ENCODE measurements at regions not wholly inside any gene's neighbourhood (a gene's known extent, or its start where the extent isn't known, plus 50 kb on each side); places are given as distances from the start of the nearest gene placed in this dataset.

DNA sequence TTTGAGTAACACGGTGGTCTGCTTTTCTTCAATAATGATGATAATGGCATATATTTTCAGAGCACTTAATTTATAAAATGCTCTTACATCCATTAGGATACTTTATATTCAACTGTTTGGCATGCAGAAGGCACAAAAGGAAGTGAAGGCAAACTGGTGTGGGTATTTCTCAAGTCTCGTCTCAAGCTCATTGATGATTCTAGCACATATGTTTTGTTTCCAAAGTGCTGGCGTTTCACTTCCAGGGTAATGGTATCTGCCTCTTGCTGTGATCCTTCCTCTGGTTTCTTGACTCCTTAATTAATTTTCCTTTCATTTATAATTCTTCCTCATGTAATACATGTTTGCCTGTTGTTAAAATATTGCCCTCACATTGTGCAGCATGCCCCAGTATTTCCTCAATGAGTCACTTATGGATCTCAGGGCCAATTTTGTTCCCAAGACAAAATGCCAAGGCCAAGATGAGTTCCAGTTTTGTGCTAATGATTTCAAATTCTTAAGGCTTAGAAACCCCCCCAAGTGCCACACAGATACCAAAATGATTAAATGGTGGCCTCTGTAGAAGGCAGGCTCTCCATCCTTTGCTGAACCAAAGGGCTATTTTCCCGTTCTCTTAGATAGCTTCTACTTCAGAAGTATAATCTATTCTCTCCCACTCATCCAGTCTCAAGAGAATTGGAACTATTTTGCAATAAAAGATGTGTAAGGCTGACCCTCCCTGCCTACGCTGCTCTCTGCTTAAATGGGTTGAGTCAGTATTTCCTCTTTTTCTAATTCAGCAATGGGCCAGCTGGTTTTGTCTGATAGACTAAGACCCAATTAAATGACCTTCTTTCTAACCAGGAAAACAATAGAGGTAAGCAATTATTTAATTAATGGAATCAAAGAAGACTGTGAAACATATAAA is 171.2 kb downstream of the ZNF365 start:
- DNase-seq (ENCODE audit: low read depth in 3 of 3, low spot score in 1 of 3), result no peak

GRCh38 chr10:62548686-62549085 is 174.5 kb downstream of the ZNF365 start:
- no peak for DNase-seq (ENCODE audit: low read depth in 3 of 3, low spot score in 1 of 3)

DNA sequence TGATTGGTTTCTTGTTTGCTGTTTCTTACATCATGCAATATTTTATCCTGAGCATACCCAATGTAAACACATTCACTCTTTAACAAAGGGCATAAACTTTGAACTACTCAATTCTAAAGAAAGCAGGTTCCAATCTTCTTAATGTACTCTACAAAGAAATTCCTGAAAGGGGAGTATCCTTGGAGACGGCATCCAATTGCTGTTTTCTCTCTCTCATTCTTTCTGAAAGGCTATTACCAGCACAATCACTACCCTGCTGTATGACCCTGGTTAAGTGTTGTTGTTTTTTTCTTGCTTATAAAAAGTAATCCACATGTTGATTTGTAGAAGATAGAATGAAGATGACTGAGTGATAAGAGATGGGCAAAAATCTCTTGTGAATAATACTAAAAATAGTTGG is 176.0 kb downstream of the ZNF365 start:
- no peak for DNase-seq (ENCODE audit: low read depth in 3 of 3, low spot score in 1 of 3)

- no peak for DNase-seq (ENCODE audit: low read depth in 3 of 3, low spot score in 1 of 3)
Observed at GRCh38 chr10:62554632-62555199, 180.5 kb downstream of the ZNF365 start.

- DNase-seq (ENCODE audit: low read depth in 3 of 3, low spot score in 1 of 3), result no peak
Observed at GRCh38 chr10:62559481-62560200, 185.5 kb downstream of the ZNF365 start.

- no peak for DNase-seq (ENCODE audit: low read depth in 3 of 3, low spot score in 1 of 3)
Observed at GRCh38 chr10:62560201-62560819, 186.1 kb downstream of the ZNF365 start.

- no peak for DNase-seq (ENCODE audit: low read depth in 3 of 3, low spot score in 1 of 3)
Observed at GRCh38 chr10:62561151-62561550, 187.0 kb downstream of the ZNF365 start.

- DNase-seq (ENCODE audit: low read depth in 3 of 3, low spot score in 1 of 3), result no peak
Observed at GRCh38 chr10:62562101-62562500, 187.9 kb downstream of the ZNF365 start.

DNA sequence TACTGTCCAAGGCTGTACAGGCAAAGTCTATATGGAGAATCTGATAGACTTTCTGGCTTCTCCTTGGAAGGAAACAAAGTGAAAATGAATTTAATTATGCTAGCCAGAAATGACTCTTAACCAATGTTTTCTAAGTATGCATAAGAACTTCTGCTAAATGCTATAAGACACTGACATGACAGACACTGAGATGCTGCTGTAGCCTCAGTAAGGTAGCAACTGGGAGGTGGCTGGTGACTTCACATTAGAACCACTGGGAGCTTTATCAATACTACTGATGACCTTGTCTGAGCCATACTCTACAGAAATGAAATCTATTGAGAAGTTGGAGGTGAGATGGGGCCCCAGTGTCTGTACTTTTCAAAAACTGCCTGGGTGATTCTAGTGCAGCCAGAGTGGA is 188.6 kb downstream of the ZNF365 start:
- DNase-seq (ENCODE audit: low read depth in 3 of 3, low spot score in 1 of 3), result no peak

DNA sequence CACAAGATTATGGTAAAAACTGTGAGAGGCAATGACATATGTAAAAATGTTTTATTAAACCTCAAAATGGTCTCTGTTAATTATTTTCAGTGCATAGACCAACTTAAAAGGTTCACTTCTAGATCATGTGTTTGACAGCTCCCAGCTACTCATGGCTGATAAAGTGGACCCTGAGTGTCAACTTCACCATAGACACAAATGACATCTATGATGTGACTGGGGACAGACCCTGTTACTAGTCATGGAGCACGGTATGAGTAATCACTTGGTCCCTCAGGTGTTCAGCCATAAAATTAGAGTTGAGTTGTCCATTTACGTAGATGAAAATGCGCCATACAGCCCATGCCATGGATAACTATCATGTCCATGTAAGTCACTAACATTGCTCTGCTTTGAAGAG is 199.8 kb downstream of the ZNF365 start:
- DNase-seq (ENCODE audit: low read depth in 3 of 3, low spot score in 1 of 3), result no peak

DNA sequence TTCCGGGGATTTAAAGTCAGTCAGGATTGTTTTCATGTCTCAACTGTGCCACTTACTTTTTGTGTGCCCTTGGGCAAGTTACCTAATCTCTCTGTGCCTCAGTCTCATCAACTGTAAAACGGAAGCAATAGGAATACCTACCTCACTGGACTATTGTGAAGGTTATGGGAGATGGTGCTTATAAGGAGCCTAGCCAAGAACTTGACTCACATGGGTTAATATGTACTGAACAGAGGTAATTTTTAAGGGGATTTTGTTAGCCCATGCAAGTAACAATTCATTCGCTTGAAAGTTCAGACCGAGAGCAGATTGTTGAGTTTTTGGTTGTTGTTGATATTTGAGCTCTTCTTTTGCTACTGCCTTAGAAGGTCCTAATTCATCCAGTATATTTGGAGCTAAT is 202.9 kb downstream of the ZNF365 start:
- no peak for DNase-seq (ENCODE audit: low read depth in 3 of 3, low spot score in 1 of 3)

DNA sequence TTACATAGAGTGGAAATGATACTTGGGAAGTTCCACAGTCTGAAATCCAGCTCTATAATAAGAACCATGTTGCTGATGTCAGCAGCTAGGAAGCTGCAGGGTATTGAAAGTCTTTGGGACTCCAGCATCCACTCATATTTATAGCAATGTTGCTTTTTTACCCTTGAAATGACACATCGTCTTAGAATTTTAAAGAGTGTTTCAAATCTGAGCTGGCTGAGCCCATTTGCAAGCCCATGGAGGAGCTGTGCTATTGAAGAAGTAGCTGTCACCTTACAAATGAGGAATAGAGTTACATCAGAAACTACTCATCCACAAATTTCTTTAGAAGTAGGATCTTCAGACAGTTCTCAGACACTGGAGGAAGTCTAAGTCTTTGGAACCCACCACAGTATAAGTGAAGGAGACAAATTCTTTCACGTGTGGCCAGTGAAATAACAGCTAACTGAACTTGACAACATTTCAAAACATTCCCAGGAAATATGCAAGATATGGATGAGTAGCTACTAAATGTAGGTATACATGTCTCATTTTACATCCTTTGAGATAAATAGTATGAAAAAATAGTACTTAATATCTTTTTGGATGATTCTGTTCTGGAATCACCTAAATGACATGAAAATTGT is 203.6 kb downstream of the ZNF365 start:
- no peak for DNase-seq (ENCODE audit: low read depth in 3 of 3, low spot score in 1 of 3)

- no peak for DNase-seq (ENCODE audit: low read depth in 3 of 3, low spot score in 1 of 3)
Observed at GRCh38 chr10:62578301-62578700, 204.1 kb downstream of the ZNF365 start.

DNA sequence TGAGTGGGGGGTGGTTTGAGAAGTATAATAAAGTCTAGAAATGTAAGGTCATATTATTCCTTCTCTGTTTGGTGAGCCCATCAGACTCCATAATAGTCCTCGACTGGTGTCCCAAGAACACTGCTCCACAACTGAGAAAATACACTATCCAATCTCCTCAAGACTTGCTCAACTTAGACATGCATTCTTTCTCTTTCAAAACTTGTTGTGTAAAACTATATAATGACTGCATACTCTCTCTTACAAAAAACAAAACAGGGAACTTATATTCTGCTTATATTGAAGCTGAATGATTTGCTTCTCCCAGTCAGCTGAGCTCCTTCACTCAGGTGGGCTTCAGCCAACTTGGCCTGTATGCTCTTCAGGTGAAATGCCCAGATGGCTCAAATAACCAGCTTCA is 204.7 kb downstream of the ZNF365 start:
- DNase-seq (ENCODE audit: low read depth in 3 of 3, low spot score in 1 of 3), result no peak

- no peak for DNase-seq (ENCODE audit: low read depth in 3 of 3, low spot score in 1 of 3)
Observed at GRCh38 chr10:62580396-62580795, 206.2 kb downstream of the ZNF365 start.

DNA sequence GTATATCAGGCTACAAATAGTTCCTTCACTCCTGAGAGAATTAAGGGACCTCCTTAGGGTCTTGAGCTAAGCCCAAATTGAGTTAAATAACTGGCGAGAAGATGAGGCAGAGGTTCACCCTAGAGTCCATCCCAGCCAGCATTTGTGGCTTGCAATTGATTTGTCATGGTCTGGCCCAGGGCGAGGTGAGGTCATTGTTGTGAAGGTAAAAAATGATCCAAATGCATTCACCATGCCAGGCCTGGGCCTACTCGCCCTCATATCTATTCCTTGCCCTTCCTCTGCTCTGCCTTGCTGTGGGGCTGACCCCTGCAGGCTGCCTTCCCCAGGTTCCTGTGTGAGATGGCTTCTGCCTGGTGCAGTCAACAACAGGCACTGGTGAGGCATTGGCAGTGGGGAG is 207.2 kb downstream of the ZNF365 start:
- no peak for DNase-seq (ENCODE audit: low read depth in 3 of 3, low spot score in 1 of 3)

DNA sequence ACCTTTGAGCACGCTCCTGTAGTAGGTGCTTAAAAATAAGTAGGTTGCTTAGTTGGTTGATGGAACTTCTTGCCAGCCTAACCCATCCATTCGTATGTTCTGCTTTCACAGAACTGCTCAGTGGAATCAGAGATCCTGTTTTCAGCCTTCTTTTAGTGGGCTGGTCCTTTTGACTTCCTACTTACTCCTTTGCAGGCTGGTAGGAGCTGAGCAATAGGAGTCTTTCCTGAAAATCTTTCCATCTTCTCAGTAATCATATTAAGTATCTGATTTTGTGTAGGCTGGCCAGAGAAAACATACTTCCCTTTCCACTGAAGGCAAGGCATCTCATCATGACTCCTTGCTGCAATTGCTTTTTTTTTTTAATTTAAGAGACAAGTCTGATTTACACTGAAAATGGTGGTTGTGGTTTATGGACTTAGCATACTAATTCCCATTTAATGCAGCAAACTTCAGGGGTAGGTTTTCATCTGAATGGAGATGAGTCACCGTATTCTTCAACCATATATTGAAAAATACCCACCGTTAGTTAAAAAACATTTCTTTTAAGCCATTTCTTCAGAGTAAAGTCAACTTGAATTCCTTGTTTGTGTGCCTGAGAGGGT is 208.0 kb downstream of the ZNF365 start:
- no peak for DNase-seq (ENCODE audit: low read depth in 3 of 3, low spot score in 1 of 3)

DNA sequence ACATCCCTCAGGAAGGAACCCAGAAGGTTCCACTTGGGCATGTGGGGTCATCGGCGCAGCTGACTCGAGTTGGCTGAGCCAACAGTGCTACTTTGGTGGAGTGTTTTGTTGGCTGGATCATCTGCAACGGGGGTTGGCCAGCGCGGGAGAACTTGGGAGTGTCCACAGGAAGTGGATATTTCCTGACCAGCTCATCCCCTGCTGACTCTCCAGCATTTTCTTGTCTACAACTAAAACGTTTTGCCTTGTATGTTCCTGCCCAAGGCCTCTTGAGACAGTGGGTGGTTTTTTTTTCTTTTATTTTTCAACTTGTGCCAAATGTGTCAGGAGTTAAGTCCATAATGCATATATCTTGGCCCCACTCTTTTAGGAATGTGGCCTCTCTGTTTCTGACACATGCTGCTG is 208.6 kb downstream of the ZNF365 start:
- DNase-seq (ENCODE audit: low read depth in 3 of 3, low spot score in 1 of 3), result no peak

- DNase-seq (ENCODE audit: low read depth in 3 of 3, low spot score in 1 of 3), result no peak
Observed at GRCh38 chr10:62583876-62584615, 209.9 kb downstream of the ZNF365 start.

GRCh38 chr10:62584731-62585130 is 210.6 kb downstream of the ZNF365 start:
- DNase-seq (ENCODE audit: low read depth in 3 of 3, low spot score in 1 of 3), result no peak

All from stimulated activated CD4-positive, alpha-beta T cell treated with anti-CD3 and anti-CD28 coated beads, TNF-alpha, amount 100 ng/mL, for 1 hour (primary cell).